HEK293T (cell line): ENCODE measurements at regions not wholly inside any gene's neighbourhood (a gene's known extent, or its start where the extent isn't known, plus 50 kb on each side); places are given as distances from the start of the nearest gene placed in this dataset.

Experiments used
- ARNT ChIP-seq: fragments of 450-650 bp; IDR thresholded peaks from 2 replicates; pipeline ENCODE4 v1.6.1; 2017; ENCODE audit warnings: mild to moderate bottlenecking
- BHLHE40 ChIP-seq: fragments of 450-650 bp; IDR thresholded peaks from 2 replicates; pipeline ENCODE4 v1.6.1; 2016; ENCODE audit warnings: mild to moderate bottlenecking, moderate library complexity, borderline replicate concordance
- ELF4 ChIP-seq: fragments of 450-650 bp; IDR thresholded peaks from 2 replicates; pipeline ENCODE4 v1.6.1; 2017; ENCODE audit warnings: antibody characterized with exemption
- FOXA1 ChIP-seq: fragments of 450-650 bp; IDR thresholded peaks from 2 replicates; pipeline ENCODE4 v1.6.1; 2016; ENCODE audit warnings: mild to moderate bottlenecking
- FOXM1 ChIP-seq: fragments of 450-650 bp; IDR thresholded peaks from 2 replicates; pipeline ENCODE4 v1.6.1; 2017; ENCODE audit warnings: mild to moderate bottlenecking, borderline replicate concordance
- HDGF ChIP-seq: fragments of 450-650 bp; IDR thresholded peaks from 2 replicates; pipeline ENCODE4 v1.6.1; 2017; ENCODE audit warnings: antibody characterized with exemption, borderline replicate concordance
- L3MBTL2 ChIP-seq: fragments of 450-650 bp; conservative IDR thresholded peaks from 2 replicates; pipeline ENCODE4 v1.6.1; 2016; ENCODE audit warnings: mild to moderate bottlenecking
- NFRKB ChIP-seq: fragments of 450-650 bp; IDR thresholded peaks from 2 replicates; pipeline ENCODE4 v1.6.1; 2016; ENCODE audit warnings: mild to moderate bottlenecking, moderate library complexity
- PKNOX1 ChIP-seq: fragments of 450-650 bp; IDR thresholded peaks from 2 replicates; pipeline ENCODE4 v1.6.1; 2016
- SP1 ChIP-seq: fragments of 450-650 bp; IDR thresholded peaks from 2 replicates; pipeline ENCODE4 v1.6.1; 2017
- SUZ12 ChIP-seq: fragments of 450-650 bp; IDR thresholded peaks from 2 replicates; pipeline ENCODE4 v1.6.1; 2016; ENCODE audit warnings: mild to moderate bottlenecking

- TF ChIP-seq L3MBTL2 = no peak
- no peak for TF ChIP-seq FOXM1
- no peak for TF ChIP-seq BHLHE40
- TF ChIP-seq PKNOX1 = no peak
- no peak for TF ChIP-seq NFRKB
- TF ChIP-seq SP1 = no peak
- no peak for TF ChIP-seq ELF4
- TF ChIP-seq ARNT = no peak
- TF ChIP-seq HDGF = no peak
- no peak for TF ChIP-seq SUZ12
- TF ChIP-seq FOXA1 = no peak
These were observed 72.5 kb upstream of the LPAR1 start for GRCh38 chr9:111110805-111111204.
